Type B pancreatic cell (in vitro differentiated cells): ENCODE measurements at regions not wholly inside any gene's neighbourhood (a gene's known extent, or its start where the extent isn't known, plus 50 kb on each side); places are given as distances from the start of the nearest gene placed in this dataset.
"Not testable (repeated sequence)": the region's sequence is repeated elsewhere in the genome, so short reads cannot be mapped to it uniquely, and the experiment has no call there.

Source experiments
- DNase-seq: peaks from one replicate; pipeline ENCODE4 v3.0.0; 2021; ENCODE audit warnings: mixed read lengths; ENCODE audit not compliant: unreplicated experiment; ENCODE audit errors: extremely low spot score
- H3K27ac Mint-ChIP-seq: 2 replicates; pipeline ENCODE4 v1.8.0; 2021; ENCODE audit warnings: mild to moderate bottlenecking, mixed read lengths
- H3K27me3 Mint-ChIP-seq: 2 replicates; pipeline ENCODE4 v1.8.0; 2021; ENCODE audit warnings: mixed read lengths
- H3K36me3 Mint-ChIP-seq: 2 replicates; pipeline ENCODE4 v1.8.0; 2021; ENCODE audit warnings: mixed read lengths
- H3K4me1 Mint-ChIP-seq: one replicate; pipeline ENCODE4 v1.8.0; 2021; ENCODE audit warnings: mixed read lengths; ENCODE audit not compliant: unreplicated experiment
- H3K4me3 Mint-ChIP-seq: 2 replicates; pipeline ENCODE4 v1.8.0; 2021; ENCODE audit warnings: mild to moderate bottlenecking, mixed read lengths
- H3K9me3 Mint-ChIP-seq: 2 replicates; pipeline ENCODE4 v1.8.0; 2021; ENCODE audit warnings: mixed read lengths
- CTCF ChIP-seq: fragments of 200-600 bp; sonication (generic); conservative IDR thresholded peaks from 2 replicates; pipeline ENCODE4 v1.5.0; 2021; ENCODE audit warnings: antibody characterized with exemption, mild to moderate bottlenecking

GRCh38 chr6:167687116-167687725, 139.5 kb upstream of the AFDN start:
- H3K36me3 Mint-ChIP-seq = peaks cover 3% of the 10 kb centered on the region
- no peak overlapping the region for H3K4me3 Mint-ChIP-seq
- no peak for TF ChIP-seq CTCF
- no peaks in the 10 kb centered on the region for H3K9me3 Mint-ChIP-seq
- peaks cover 25% of the 10 kb centered on the region for H3K27me3 Mint-ChIP-seq
- no peak for DNase-seq
- H3K27ac Mint-ChIP-seq = no peak overlapping the region
- peaks cover 36% of the 10 kb centered on the region for H3K4me1 Mint-ChIP-seq

DNA sequence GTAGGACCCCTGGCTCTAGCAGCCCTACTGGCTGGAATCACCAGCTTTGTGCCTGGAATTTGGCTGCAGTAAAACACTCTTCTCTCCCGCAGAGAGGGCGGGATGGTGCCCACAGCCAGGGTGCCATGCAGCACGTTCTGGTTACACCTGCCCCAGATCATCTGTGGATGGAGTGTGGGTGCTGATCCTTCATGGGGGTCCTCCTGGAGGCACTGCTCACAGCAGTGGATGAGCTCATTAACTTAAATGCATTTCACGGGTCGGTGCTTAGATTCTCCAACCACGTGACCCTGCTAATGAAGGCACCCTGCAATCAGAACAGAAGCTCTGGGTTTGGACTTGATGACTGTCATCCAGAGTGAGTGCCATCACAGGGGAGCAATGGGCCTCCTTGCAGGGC, 138.6 kb upstream of the AFDN start:
- Mint-ChIP-seq H3K4me1 (peaks cover 32% of the 10 kb centered on the region), H3K27me3 (peaks cover 25% of the 10 kb centered on the region), H3K27ac (no peak overlapping the region), H3K4me3 (no peak overlapping the region), H3K9me3 (no peaks in the 10 kb centered on the region), H3K36me3 (peaks cover 3% of the 10 kb centered on the region)
- TF ChIP-seq CTCF = no peak
- no peak for DNase-seq

GRCh38 chr6:167689278-167689677, 137.4 kb upstream of the AFDN start:
- Mint-ChIP-seq H3K27me3 (peaks cover 22% of the 10 kb centered on the region), H3K4me3 (no peak overlapping the region), H3K36me3 (peaks cover under 1% of the 10 kb centered on the region), H3K27ac (no peak overlapping the region), H3K4me1 (peaks cover 21% of the 10 kb centered on the region), H3K9me3 (peaks cover 2% of the 10 kb centered on the region)
- no peak for DNase-seq
- no peak for TF ChIP-seq CTCF

- Mint-ChIP-seq H3K27ac (no peak overlapping the region), H3K4me1 (peaks cover 19% of the 10 kb centered on the region), H3K9me3 (peaks cover 5% of the 10 kb centered on the region), H3K36me3 (no peaks in the 10 kb centered on the region), H3K27me3 (peaks cover 22% of the 10 kb centered on the region), H3K4me3 (no peak overlapping the region)
- no peak for DNase-seq
- no peak for TF ChIP-seq CTCF
Observed at GRCh38 chr6:167689751-167690150, 137.0 kb upstream of the AFDN start.

GRCh38 chr6:167690167-167690922, 136.4 kb upstream of the AFDN start:
- H3K9me3 Mint-ChIP-seq, H3K4me3 Mint-ChIP-seq, H3K36me3 Mint-ChIP-seq, DNase-seq, H3K27ac Mint-ChIP-seq: not testable (repeated sequence)
- Mint-ChIP-seq H3K4me1 (peaks cover 13% of the 10 kb centered on the region), H3K27me3 (peaks cover 16% of the 10 kb centered on the region)

- H3K4me1 Mint-ChIP-seq = peaks cover 13% of the 10 kb centered on the region
- H3K9me3 Mint-ChIP-seq = peaks cover 5% of the 10 kb centered on the region
- peaks cover 16% of the 10 kb centered on the region for H3K27me3 Mint-ChIP-seq
- no peak overlapping the region for H3K4me3 Mint-ChIP-seq
- no peak overlapping the region for H3K27ac Mint-ChIP-seq
- no peak for TF ChIP-seq CTCF
- no peaks in the 10 kb centered on the region for H3K36me3 Mint-ChIP-seq
- DNase-seq = no peak
Observed at GRCh38 chr6:167690931-167691330, 135.8 kb upstream of the AFDN start.
